CMK (cell line): ENCODE measurements at regions not wholly inside any gene's neighbourhood (a gene's known extent, or its start where the extent isn't known, plus 50 kb on each side); places are given as distances from the start of the nearest gene placed in this dataset.

ENCODE experiments used
- DNase-seq: peaks from one replicate; pipeline ENCODE4 v3.0.0-alpha.2; 2010; ENCODE audit warnings: low read depth

DNA sequence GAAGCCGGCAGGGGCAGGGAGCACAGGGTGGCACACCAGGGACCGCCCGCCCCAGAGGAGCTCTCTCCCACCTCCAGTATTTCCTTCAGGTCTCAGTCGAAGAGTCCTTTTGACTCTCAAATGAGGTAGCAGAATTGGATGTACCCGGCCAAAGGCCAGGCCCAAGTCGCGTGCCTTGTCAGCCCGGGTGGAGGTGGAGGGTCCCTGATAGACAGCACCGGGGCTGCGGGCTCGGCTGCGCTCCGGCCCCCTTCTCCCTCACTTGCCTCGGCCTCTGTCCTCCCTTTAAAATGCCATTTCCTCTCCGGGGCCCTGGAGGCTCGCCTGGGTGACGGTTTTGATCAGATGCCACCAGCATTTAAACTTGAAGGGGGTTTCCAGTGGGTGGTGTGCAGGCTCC lies 198.9 kb upstream of the SOX11 start:
- DNase-seq: no peak

DNA sequence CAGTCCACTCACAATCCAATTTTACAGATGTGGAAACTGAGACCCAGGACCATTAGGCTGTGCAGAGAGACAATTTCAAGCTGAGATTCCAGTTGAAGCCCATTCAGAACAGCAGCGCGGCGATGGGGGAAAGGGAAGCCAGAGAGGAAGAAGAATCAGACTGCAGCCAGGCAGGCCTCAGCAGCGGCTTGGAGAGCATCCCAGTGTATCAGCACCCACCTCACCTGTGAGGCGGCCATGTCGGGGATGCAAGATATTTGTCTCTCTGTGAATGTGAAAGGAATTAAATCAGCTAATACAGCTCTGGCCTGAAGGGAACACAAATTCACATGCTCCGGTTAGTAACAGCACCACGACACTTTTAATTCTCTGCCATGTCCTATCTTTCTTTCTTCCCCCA lies 198.0 kb upstream of the SOX11 start:
- no peak for DNase-seq

DNA sequence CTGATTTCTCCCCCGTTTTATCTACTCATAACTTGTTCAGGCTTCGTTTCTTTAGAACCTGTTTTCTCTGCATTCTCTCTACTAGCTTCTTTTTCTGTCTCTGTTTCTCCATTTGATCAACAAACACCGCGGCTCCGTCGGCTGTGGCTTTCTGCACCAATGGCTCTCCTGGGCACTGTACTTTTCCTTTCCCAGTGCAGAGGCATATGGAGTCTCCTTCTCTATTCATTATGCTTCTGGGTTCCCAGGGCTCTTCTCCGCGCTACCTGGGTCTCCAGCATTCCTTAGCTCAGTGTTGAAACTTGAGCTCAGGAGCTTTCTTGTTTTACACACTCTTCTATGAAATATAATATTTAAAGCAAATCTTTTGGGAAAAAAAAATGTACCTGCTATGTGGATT lies 196.6 kb upstream of the SOX11 start:
- DNase-seq: no peak

DNA sequence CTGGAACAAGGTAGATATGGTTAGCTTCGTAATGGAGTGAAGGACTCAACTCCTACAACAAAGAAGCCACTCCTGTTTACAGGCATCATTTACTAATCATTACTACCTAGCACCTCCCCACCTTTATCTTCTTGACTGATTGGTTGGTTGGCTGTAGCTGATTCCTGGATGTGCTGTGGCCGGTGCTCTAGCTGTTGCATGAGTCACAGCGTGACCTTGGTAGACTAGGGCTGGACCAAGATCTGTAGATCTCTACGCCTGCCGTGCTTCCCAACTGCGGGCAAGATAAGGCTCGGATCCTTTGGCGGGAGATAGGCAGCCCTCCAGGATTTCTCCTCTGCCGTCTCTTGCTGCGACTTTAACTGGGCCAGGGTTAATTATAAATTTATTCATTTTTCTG lies 194.3 kb upstream of the SOX11 start:
- no peak for DNase-seq

DNA sequence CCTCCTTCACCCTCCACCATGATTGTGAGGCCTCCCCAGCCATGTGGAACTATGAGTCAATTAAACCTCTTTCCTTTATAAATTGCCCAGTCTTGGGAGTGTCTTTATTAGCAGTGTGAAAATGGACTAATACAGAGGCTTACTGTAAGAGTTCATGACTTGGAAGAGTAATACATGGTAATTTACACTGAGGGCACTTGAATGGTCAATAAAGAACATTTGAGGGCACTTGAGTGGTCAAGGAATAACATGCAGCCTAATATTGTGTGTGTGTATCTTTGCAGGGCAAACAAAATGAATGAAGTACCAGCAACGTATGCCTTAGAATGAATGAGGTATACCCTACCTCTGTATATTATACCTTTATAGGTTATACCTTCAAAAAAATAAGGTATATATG lies 190.4 kb upstream of the SOX11 start:
- no peak for DNase-seq

DNA sequence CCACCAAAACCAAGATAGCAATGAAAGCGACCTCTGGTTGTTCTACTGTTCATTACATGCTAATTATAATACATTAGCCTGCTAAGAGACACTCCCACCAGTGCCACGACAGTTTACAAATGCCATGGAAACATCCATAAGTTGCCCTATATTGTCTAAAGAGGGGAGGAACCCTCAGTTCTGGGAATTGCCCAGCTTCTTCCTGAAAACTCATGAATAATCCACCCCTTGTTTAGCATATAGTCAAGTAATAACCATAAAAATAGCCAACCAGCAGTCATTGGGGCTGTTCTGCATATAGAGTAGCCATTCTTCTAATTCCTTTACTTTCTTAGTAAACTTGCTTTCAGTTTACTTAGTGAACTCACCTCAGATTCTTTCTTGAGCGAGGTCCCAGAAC lies 189.8 kb upstream of the SOX11 start:
- no peak for DNase-seq

DNA sequence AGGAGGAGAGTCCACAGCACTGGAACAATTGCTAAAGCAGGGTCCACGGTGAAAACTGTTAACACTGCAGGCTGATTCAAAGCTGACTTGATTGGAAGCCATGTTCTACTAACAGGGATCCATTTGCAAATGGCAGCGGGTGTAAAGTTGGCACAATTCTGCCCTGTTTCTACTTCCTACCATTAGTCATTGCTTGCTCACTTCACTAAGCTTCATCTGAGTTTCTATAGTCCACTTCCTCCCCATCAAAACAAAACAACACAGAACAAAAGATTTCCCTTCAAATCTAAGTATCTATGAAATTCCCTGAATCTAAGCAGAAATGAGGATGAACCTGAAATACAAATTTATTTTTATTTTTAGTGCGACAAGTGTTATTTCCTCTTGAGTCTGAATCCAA lies 187.4 kb upstream of the SOX11 start:
- no peak for DNase-seq

DNA sequence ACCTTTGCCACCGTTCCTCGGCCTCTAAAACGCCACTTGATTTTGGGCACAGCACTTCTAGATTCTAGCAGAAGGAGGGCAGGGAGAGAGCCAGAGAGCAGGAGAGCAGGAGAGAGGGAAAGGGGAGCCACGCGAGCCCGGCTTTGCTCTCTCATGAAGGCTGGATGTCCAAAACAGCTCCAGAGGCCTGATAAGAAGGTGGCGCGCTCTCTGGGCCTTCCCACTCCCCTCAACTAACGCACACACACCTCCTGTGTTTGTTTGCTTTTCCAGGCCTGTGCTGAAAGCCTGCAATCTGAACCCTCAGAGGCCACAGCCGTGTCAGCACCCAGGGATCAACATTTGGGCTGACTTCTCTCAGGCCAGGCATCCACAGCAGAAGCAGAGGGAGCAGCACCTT lies 184.8 kb upstream of the SOX11 start:
- no peak for DNase-seq

DNA sequence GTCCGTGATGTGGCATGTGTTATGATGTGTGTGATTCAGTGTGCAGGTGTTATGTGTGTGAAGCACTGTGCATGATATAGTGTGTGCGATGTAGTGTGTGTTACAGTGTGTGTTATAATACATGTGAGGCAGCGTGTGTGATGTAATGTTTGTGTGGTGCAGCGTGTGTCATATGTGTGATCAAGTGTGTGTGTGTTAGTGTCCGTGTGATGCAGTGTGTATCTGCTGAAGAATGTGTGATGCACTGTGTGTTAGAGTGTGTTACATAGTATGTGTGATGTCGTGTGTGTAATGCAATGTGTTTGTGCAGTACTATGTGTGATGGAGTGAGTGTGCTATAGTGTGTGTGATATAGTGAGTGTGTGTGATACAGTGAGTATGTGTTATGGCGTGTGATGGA lies 182.8 kb upstream of the SOX11 start:
- DNase-seq: no peak

DNA sequence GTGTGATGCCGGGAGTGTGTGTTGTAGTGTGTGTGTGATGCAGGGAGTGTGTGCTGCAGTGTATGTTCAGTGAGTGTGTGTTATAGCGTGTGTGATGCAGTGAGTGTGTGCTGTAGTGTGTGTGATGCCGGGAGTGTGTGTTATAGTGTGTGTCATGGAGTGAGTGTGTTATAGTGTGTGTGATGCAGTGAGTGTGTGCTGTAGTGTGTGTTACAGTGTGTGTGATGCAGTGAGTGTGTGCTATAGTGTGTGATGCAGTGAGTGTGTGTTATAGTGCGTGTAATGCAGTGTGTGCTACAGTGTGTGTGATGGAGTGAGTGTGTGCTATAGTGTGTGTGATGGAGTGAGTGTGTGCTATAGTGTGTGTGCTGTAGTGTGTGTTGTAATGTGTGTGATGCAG lies 182.1 kb upstream of the SOX11 start:
- DNase-seq: no peak

DNA sequence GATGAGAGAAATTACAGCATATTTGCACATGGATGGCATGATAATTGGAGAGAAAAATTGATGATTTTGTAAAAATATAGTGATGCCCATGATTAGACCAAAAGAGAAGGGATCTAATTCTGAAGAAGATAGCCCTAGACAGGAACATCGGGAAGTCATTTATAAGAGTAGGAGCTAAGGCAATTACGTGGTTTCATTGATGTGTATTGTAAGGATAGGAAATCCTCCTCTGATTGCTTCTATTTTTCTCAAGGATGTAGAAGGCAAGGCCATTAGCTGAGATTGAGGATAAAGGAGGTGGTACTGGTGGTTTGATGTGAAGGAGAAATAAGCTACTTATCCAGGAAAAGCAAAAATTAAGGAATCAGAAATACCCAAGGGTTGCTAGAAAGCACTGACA lies 176.5 kb upstream of the SOX11 start:
- no peak for DNase-seq

DNA sequence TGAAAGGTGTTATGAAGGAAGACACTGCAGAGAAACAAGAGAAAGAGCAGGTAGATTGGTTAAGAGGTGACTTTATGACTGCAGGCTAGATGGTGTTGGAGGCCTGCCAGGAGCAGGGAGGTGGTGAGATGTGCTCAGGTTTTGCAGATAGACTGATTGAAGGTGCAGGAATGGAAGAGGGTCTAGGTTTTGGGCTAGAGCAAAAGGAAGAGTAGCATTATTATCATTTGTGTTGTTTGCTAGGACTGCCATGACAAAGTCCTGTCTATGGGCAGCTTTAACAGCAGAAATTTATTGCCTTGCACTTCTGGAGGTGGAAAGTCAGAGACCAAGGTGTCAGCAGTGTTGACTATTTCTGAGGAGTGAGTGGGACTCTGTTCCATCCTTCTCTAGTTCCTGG lies 172.9 kb upstream of the SOX11 start:
- DNase-seq: no peak

DNA sequence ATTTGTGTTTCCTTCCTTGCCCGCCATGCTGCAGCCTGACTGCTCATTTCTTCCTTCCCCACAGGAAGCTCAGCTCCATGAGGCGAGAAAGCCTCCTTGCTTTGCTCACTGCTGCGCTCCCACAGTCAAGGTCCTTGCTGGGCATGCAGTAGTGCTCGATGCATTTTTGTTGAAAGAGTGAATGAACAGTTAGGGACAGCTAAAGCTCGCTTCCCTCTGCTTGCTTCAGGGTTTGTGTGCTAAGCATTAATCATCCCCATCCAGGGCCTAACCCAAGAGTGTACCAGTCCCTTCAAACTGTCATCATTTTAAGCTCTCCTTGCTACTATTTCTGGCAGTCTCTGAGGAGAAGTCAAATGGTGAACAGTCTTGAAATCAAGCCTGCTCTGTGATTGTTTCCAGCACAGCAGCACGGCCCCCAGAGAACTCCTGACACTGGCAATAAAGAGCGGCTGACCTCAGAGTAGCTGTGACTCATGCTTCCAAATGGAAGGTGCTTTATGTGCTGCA lies 171.7 kb upstream of the SOX11 start:
- no peak for DNase-seq

DNA sequence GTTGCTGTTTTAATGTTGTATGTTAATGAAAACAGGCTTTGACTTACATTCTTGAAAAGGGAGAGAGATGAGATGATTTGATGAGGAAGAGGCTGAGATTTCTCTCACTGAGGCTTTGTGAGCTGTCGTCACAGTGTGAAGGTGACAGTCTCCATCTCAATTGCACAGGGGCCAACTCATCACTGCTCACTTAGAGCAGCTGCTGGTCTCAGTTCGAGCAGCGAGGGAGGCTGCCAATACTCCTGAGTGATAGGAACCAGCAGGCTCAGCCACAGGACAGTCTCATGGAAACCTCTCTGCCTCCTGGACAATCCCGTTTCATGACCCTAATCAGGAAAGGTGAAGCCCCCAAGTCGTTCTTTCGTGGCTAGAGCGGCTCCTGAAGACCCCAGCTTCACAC lies 170.7 kb upstream of the SOX11 start:
- DNase-seq: no peak

DNA sequence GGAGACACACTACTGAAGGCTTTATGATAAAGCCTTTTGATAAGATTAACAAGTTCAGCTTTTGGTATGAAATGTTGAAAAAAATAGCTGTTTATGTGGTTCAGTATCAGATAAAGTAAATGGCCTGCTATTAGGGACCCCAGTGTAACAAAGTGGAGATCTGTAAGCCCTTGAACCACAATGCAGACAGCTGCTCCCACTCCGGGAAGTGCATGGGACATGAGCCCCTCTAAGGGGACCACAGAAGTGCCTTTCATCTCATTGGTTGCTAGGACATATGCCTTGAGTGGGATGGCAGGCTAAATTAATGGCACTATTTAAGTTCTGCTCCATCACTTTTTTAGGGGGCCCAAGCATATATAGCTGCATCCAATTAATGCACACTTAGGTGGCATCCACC lies 167.6 kb upstream of the SOX11 start:
- no peak for DNase-seq

DNA sequence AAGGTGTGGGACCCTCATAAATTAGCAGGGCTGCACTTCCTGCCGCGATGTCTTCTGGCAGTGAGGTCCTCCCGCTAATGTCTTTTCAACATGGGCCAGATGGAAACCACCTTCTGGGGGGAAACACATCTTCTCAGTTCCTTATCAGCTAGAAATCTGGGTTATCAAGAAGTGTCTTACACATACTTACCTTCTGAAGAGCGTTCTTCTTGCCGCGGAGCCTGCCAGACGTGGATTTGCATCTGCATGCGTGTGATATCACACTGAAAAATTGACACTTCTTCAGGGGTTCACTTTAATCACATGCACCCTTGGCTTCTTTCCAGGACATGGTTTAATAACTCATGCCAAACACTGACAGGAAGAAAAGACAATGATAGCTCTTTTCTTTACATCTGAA lies 163.5 kb upstream of the SOX11 start:
- no peak for DNase-seq

DNA sequence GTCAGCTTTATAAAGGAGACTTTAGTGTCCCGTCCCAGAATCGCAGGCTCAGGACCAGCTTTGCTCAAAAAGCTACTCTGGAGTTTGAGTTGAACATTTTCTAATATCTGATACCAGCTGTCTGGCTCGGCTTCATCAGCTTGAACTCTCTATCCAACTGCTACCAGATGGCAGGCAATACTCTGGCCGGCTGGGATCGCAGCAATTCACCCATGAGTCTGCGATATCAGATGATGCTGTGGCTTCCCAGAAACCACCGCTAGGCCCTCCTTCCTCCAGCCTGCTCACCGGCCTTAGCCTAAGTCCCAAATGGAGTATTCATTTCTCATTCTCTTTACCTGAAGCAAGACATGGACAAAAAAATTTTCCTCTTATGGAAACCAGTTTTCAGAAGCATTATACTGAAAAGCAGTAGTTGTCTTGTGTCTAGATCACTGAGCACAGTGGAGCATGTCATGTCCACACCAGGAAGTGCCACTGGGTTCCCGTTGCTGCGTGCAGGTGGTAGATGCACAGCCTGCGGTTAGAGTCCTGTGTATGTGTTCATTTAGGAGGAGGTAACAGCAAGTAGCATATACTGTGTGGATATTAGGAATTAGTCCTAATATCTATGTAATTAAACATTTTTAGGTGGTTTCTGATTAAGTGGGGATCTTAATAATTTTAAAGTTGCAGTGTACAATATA lies 162.0 kb upstream of the SOX11 start:
- DNase-seq: no peak

DNA sequence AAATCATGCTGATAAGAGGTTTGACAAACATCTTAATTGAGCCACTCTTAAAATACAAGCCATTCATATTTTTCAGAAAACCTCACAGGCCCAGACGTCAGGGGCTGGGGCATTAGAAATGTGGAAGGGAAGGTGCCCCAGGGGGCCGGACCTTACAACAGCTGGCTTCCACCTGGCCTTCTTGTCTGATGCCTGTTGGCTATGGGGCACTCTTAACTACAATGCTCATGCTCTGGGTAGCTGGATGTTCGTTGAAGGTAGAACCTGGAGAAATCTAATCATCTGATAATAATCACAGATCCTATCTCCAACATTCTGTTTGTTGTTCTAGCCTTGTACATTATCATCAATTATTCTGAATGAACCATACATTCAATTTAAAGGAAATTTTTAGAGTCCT lies 156.9 kb upstream of the SOX11 start:
- DNase-seq: no peak

DNA sequence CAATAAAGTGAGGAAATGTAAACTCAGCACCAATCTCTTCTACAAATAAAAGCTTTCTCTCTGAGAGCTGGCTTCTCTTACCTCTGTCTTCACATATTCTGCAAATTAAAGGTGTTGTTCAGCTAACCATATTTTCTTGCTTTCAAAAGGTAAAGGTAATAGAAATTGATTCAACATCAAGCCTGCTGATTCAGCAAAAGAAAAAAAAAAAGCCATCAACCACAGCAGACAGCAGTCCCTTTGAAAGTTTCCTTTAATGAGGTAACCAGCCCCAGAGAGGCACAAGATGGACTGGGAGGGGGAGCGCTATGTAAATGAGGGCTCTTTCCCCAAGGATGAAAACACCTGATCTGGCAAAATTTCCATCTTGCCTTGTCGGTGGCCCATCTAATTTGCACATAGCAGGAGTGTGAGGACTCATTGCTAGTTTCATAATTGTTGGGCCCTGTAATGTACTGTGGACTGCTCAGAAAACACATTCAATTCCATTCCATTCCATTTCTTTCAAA lies 154.9 kb upstream of the SOX11 start:
- no peak for DNase-seq

DNA sequence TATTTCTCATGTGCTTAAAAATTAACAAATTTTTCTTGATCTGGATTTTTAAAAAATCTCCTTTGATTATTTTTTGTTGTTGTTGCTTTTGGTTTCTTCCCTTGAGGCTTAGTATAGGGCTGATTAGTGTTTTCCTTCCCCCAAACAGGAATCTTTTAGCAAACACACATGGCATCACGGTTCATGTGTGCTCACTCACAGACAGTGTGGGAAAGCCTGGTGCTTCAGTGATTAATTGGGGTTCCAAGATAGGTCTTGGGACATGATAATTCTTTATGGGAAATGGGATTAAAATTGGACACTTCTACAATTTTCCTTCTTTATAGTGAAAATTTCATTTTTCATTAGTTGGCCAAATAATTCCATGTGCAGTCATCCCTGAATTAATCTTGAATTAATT lies 153.9 kb upstream of the SOX11 start:
- no peak for DNase-seq

DNA sequence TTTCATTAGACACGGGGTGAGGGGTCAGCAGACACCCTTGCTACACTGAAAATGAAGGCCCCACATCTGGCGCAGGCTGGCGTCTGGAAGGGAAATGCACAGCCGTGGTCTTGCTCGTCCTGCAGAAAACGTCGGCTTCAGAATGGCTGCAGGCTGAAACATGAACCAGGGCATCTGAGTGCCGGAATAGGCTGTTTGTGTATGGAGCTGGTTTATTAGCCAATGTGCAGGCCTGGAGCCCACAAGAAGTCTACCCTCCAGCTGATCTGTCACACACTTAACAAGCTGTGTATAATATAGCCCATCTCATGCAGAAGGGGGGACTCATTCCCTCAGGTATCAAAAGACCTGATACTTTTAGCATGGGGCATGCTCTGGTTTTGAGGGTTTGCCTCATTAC lies 153.4 kb upstream of the SOX11 start:
- DNase-seq: no peak

DNA sequence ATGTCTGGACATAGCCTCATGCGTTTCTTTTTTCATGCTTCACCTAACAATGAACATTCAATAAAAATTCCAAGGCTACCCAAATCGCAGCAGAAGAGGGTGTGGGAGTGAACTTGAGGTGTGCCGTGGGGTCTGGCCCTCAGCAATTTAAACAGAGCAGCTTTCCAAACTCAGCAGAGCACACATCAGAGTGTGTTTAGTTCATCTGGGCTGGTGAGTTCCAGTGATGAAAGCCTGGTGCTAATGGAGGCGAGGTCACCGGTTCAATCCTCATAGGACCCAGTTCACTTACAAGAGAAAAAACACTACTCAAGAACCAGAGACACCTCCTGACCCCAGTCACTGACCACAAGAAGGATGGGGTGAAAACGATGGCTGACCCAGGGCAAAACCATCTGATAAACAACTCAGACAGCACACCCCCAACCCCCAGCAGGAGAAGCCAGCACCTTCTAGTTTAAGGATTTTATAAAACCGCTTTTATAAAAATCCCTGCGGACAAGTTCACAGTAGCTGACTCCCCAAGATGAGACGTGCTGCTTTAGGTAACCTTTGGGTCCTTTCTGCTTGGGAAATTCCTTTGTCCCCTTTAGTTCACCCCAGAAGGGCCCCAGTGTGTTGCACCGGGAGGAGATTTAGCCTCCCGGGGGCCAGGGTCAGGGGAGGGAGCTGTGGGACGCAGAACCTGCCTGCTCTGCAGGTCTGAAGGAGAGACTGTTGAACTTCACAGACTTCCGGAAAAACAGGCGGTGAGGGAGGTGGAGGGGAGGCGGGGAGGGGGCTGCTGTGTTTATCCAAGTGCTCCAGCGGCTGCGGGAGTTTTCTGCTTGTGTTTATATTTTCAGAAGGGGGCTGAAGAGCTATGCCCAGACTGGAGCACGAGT lies 152.7 kb upstream of the SOX11 start:
- no peak for DNase-seq

DNA sequence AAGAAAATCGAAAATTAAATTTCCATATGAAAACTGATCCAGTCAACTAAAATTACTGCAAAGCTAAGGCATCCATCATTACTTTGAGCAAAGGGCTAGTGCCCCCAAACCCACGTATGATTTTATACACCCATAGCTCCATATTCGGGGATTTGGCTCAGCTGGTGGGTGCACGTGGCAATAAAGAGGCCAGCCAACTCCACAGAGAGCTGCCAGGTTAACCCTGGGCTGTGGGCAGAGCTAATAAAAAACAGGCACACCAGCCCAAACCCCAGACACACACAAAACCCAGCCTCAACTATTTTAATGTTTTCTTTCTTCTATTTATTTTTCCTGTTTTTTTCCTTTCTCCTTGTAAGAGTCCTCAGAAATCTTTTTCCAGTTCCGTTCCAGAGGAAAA lies 151.3 kb upstream of the SOX11 start:
- no peak for DNase-seq
